Left lung (tissue), 4 donors: ENCODE measurements at regions not wholly inside any gene's neighbourhood (a gene's known extent, or its start where the extent isn't known, plus 50 kb on each side); places are given as distances from the start of the nearest gene placed in this dataset.

ENCODE experiments used
- ATAC-seq: fragments of 200-7000 bp; cut with Tn5 transposase; one replicate; pipeline ENCODE4 v1.9.1; 2020; ENCODE audit warnings: moderate library complexity
- DNase-seq, 4 donors: peaks; one replicate each; pipeline ENCODE4 v3.0.0-alpha.2; 2013 to 2020
- H3K27ac ChIP-seq, 2 donors: fragments of 200-600 bp; sonication (generic) in 1 of 2; one replicate each; pipeline versions ENCODE4 v1.5.0 to v1.8.0; 2020 to 2021
- H3K27me3 ChIP-seq, 2 donors: fragments of 200-600 bp; sonication (generic) in 1 of 2; one replicate each; pipeline versions ENCODE4 v1.5.0 to v1.8.0; 2020 to 2021
- H3K36me3 ChIP-seq, 2 donors: fragments of 200-600 bp; sonication (generic) in 1 of 2; one replicate each; pipeline versions ENCODE4 v1.5.0 to v1.8.0; 2020 to 2021
- H3K4me1 ChIP-seq, 2 donors: fragments of 200-600 bp; one replicate each; pipeline ENCODE4 v1.8.0; 2021
- H3K4me3 ChIP-seq, 2 donors: fragments of 200-600 bp; sonication (generic) in 1 of 2; one replicate each; pipeline versions ENCODE4 v1.5.0 to v1.8.0; 2020 to 2021; ENCODE audit warnings: mild to moderate bottlenecking in 1 of 2
- H3K9me3 ChIP-seq, 2 donors: fragments of 200-600 bp; sonication (generic) in 1 of 2; one replicate each; pipeline versions ENCODE4 v1.5.0 to v1.8.0; 2020 to 2021
- CTCF ChIP-seq, 2 donors: fragments of 200-600 bp; sonication (generic) in 1 of 2; IDR thresholded peaks; one replicate each; pipeline versions ENCODE4 v1.5.0 to v1.8.0; 2021; ENCODE audit warnings: antibody characterized with exemption in 2 of 2
- intact Hi-C, 2 donors: fragments of 100-400 bp; cut with DNase I; formaldehyde crosslinking; loops; one replicate each; pipeline versions ENCODE4 v1.11.2 to v1.14.2; 2022
- donor health status: DM: no; HTN: yes; CAD: no.
- donor health status: DM: no; HTN: no; CAD: no.

DNA sequence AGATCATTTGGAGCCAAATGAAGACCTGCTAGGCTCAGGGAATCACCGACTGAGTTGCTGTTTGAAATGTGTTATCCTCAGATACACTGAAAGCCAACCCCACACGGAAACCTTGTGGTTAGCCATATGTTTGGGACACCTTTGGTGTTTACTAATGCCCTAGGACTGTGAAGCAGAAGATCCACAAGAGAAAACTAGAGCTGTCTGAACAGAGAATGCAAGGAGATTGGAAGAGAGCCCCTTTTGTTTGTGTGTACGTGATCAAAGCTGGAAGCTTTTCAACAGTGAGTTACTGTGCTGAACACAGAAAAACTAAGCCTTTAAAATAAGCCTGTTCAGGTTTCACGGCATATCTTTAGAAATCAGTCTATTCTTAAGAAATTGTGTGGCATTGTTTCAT is 908.2 kb upstream of the ADGRL2 start:
- Histone ChIP-seq H3K4me3 (no peak overlapping the region), H3K9me3 (no peaks in the 10 kb centered on the region), H3K27me3 (no peaks in the 10 kb centered on the region), H3K27ac (no peak overlapping the region), H3K36me3 (no peaks in the 10 kb centered on the region), H3K4me1 (no peaks in the 10 kb centered on the region)
- TF ChIP-seq CTCF (IDR thresholded peaks at IDR 0.05): no peak
- peak in 1 of 4 donors; percentile 19 for DNase-seq
- no peak for ATAC-seq
- intact Hi-C loops: no loop called here

DNA sequence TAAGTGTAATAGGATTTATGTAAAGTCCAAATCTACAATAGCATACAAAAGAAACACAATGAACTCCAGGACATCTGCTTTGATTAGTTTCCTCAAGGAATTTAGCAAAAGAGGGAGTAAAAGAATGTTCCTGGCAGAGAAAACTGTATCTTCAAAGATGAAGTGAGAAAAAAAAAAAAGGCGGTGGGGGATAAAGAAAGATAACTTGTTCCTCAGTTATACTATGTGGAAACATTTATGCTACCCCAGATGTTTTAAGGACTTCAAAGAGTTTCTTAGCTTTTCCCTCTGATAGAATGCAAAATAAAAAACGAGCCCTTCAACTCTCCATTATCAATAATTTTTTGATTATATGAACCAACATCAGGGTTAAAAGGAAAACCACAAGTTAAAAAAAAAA is 908.9 kb upstream of the ADGRL2 start:
- peak in 1 of 4 donors; percentile 14 for DNase-seq
- H3K36me3 ChIP-seq: no peaks in the 10 kb centered on the region

DNA sequence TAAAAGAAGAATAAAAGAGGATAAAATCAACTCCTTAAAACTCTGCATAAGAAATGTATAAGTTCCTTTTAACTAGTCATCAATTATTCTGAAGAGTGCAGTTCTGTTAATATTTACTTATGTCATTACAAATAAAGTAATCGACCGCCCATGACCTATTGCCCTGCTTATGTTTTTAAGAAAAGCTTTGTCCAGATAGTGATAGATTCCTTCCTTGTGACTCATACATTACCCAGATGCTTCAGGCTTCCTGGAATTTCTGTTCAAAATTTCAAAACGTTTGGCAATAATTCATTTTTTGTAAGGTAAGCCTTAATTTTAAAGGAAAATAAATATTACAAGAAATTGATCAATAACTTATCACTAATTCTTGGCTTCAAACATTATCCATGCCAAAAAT is 918.2 kb upstream of the ADGRL2 start:
- Histone ChIP-seq H3K9me3 (no peaks in the 10 kb centered on the region), H3K4me3 (no peak overlapping the region), H3K27me3 (no peaks in the 10 kb centered on the region), H3K4me1 (no peaks in the 10 kb centered on the region), H3K36me3 (no peaks in the 10 kb centered on the region), H3K27ac (no peak overlapping the region)
- DNase-seq: no peak
- peak; percentile 38 for ATAC-seq
- TF ChIP-seq CTCF (IDR thresholded peaks at IDR 0.05): no peak
- intact Hi-C loops: no loop called here

More for the DNA sequence above, 908.9 kb upstream of the ADGRL2 start:
- Histone ChIP-seq H3K27me3 (no peaks in the 10 kb centered on the region), H3K9me3 (no peaks in the 10 kb centered on the region), H3K4me3 (no peak overlapping the region), H3K4me1 (no peaks in the 10 kb centered on the region), H3K27ac (no peak overlapping the region)
- no peak for TF ChIP-seq CTCF (IDR thresholded peaks at IDR 0.05)
- ATAC-seq: no peak
- intact Hi-C loops: no loop called here

DNA sequence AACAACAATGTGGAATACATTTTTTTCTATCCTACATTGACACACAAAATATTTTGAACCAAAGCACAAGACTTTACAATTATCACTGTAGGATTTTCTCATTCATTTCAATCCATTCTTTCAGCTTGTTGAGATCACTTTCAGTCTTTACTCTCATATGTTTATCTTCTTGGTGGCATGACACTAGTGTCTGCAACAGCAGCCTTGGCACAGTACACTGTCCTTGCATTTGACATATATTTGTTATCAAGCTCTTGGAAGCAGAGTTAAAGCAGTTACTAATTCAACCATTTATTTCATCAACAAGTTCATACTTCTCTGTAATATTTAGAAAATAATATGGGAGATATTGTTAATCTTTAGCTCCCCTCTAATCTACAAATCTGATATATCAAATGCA is 922.4 kb upstream of the ADGRL2 start:
- H3K4me3 ChIP-seq: no peak overlapping the region
- no peak overlapping the region for H3K27ac ChIP-seq
- H3K36me3 ChIP-seq: no peaks in the 10 kb centered on the region
- no peak for ATAC-seq
- no peak for DNase-seq
- TF ChIP-seq CTCF (IDR thresholded peaks at IDR 0.05): no peak
- H3K27me3 ChIP-seq: no peaks in the 10 kb centered on the region
- intact Hi-C loops: no loop called here
- no peaks in the 10 kb centered on the region for H3K4me1 ChIP-seq
- H3K9me3 ChIP-seq: no peaks in the 10 kb centered on the region

- Histone ChIP-seq H3K4me3 (no peak overlapping the region), H3K27me3 (no peaks in the 10 kb centered on the region), H3K36me3 (no peaks in the 10 kb centered on the region), H3K4me1 (no peaks in the 10 kb centered on the region), H3K27ac (no peak overlapping the region), H3K9me3 (no peaks in the 10 kb centered on the region)
- intact Hi-C loops: no loop called here
- DNase-seq (no peak), ATAC-seq (no peak)
- TF ChIP-seq CTCF (IDR thresholded peaks at IDR 0.05): no peak
Observed at GRCh38 chr1:80876035-80876434, 924.7 kb upstream of the ADGRL2 start.
